NCI-H2227 treated with DMSO at 0.1 percent for 48 hours (cell line): ENCODE measurements at regions not wholly inside any gene's neighbourhood (a gene's known extent, or its start where the extent isn't known, plus 50 kb on each side); places are given as distances from the start of the nearest gene placed in this dataset.

Experiments
- DNase-seq: peaks from one replicate; lab custom pipeline; 2025; lab: John Stamatoyannopoulos, UW

- DNase-seq = no peak
These were observed 370.4 kb downstream of the TUSC7 start for GRCh38 chr3:117079997-117080396.

GRCh38 chr3:117080872-117081271 lies 371.3 kb downstream of the TUSC7 start:
- DNase-seq = no peak

GRCh38 chr3:117084277-117084676 lies 374.7 kb downstream of the TUSC7 start:
- DNase-seq = no peak

GRCh38 chr3:117084739-117085270 lies 375.2 kb downstream of the TUSC7 start:
- no peak for DNase-seq

- no peak for DNase-seq
These were observed 382.1 kb downstream of the TUSC7 start for GRCh38 chr3:117091676-117092075.

- DNase-seq = no peak
These were observed 387.0 kb downstream of the TUSC7 start for GRCh38 chr3:117096549-117096948.

GRCh38 chr3:117097351-117097750 lies 387.8 kb downstream of the TUSC7 start:
- DNase-seq = no peak

GRCh38 chr3:117101697-117102096 lies 392.1 kb downstream of the TUSC7 start:
- DNase-seq = no peak

- DNase-seq = no peak
These were observed 392.8 kb downstream of the TUSC7 start for GRCh38 chr3:117102426-117102825.

- DNase-seq = no peak
These were observed 394.1 kb downstream of the TUSC7 start for GRCh38 chr3:117103675-117104074.

GRCh38 chr3:117104381-117104780 lies 394.8 kb downstream of the TUSC7 start:
- DNase-seq = no peak

- no peak for DNase-seq
These were observed 395.2 kb downstream of the TUSC7 start for GRCh38 chr3:117104792-117105191.

GRCh38 chr3:117105686-117106085 lies 396.1 kb downstream of the TUSC7 start:
- no peak for DNase-seq

- DNase-seq = no peak
These were observed 396.8 kb downstream of the TUSC7 start for GRCh38 chr3:117106396-117106795.

- no peak for DNase-seq
These were observed 398.4 kb downstream of the TUSC7 start for GRCh38 chr3:117107946-117108345.

- no peak for DNase-seq
These were observed 399.6 kb downstream of the TUSC7 start for GRCh38 chr3:117109178-117109577.

- DNase-seq = no peak
These were observed 405.1 kb downstream of the TUSC7 start for GRCh38 chr3:117114517-117115265.

- no peak for DNase-seq
These were observed 407.8 kb downstream of the TUSC7 start for GRCh38 chr3:117117188-117117936.

- DNase-seq = no peak
These were observed 409.0 kb downstream of the TUSC7 start for GRCh38 chr3:117118604-117119003.

- DNase-seq = no peak
These were observed 410.4 kb downstream of the TUSC7 start for GRCh38 chr3:117120014-117120413.

- DNase-seq = no peak
These were observed 413.0 kb downstream of the TUSC7 start for GRCh38 chr3:117122609-117123008.

GRCh38 chr3:117126460-117126859 lies 416.9 kb downstream of the TUSC7 start:
- DNase-seq = no peak

- no peak for DNase-seq
These were observed 417.5 kb downstream of the TUSC7 start for GRCh38 chr3:117126946-117127546.
